ENCODE measurements at regions not wholly inside any gene's neighbourhood (a gene's known extent, or its start where the extent isn't known, plus 50 kb on each side); places are given as distances from the start of the nearest gene placed in this dataset.

- DNase-seq, result no peak
Measured at GRCh38 chr10:62744136-62744535, 60.4 kb upstream of the ADO start.

More at GRCh38 chr10:62744136-62744535, 60.4 kb upstream of the ADO start:
- no peak overlapping the region for H3K23ac ChIP-seq (ENCODE audit: insufficient read length, low read depth, low read length)
- no peak overlapping the region for H3K27ac ChIP-seq (ENCODE audit: insufficient read length, low read depth, low read length)
- H4K5ac ChIP-seq (ENCODE audit: insufficient read length, low read depth, low read length), result no peak overlapping the region
- H3K79me2 ChIP-seq (ENCODE audit: insufficient read depth, low read length), result no peaks in the 10 kb centered on the region
- H3K9ac ChIP-seq (ENCODE audit: extremely low read depth, insufficient read length, low read length), result no peak overlapping the region
- H3K79me1 ChIP-seq (ENCODE audit: insufficient read depth, low read depth, low read length, poor library complexity, severe bottlenecking), result no peaks in the 10 kb centered on the region
- no peaks in the 10 kb centered on the region for H4K20me1 ChIP-seq (ENCODE audit: control insufficient read depth, insufficient read depth, insufficient read length)
- no peak overlapping the region for H2BK15ac ChIP-seq (ENCODE audit: low read depth, low read length)
- H3K36me3 Mint-ChIP-seq (ENCODE audit: insufficient read depth in 1 of 3, low read depth in 3 of 3), result no peaks in the 10 kb centered on the region
- no peaks in the 10 kb centered on the region for H3K23me2 ChIP-seq (ENCODE audit: insufficient read length, low read depth, low read length, poor library complexity, severe bottlenecking)
- H2BK20ac ChIP-seq (ENCODE audit: low read depth, low read length, poor library complexity, severe bottlenecking), result no peak overlapping the region
- no peak overlapping the region for H2BK120ac ChIP-seq (ENCODE audit: low read depth, low read length, poor library complexity, severe bottlenecking)
- no peak overlapping the region for H2BK12ac ChIP-seq (ENCODE audit: insufficient read length, low read depth, low read length)
- no peak overlapping the region for H2AK5ac ChIP-seq (ENCODE audit: insufficient read length, low read length)
- H3K27me3 Mint-ChIP-seq (ENCODE audit: low read depth), result no peaks in the 10 kb centered on the region
- H3K18ac ChIP-seq (ENCODE audit: insufficient read length, low read depth, low read length), result no peak overlapping the region
- no peak overlapping the region for H3K4me3 Mint-ChIP-seq
- H2AFZ ChIP-seq (ENCODE audit: low read length), result no peak overlapping the region
- H3K14ac ChIP-seq (ENCODE audit: insufficient read depth, low read length), result no peak overlapping the region
- H4K91ac ChIP-seq (ENCODE audit: insufficient read length, low read depth, low read length), result no peak overlapping the region
- no peaks in the 10 kb centered on the region for H3K4me1 ChIP-seq (ENCODE audit: insufficient read depth, low read length)
- no peak for TF ChIP-seq CTCF (conservative IDR thresholded peaks at IDR 0.05)
- no peaks in the 10 kb centered on the region; a peak in 1 of 4 replicates for H3K4me1 Mint-ChIP-seq
- WGBS (ENCODE audit: extremely low coverage, insufficient read length, low lambda C conversion rate), result no CpG with 5 or more reads among the region's 3 CpGs
- no peak overlapping the region for H3K4ac ChIP-seq (ENCODE audit: low read depth, low read length)
- H3K27me3 ChIP-seq (ENCODE audit: insufficient read depth, low read length), result no peaks in the 10 kb centered on the region
- H4K8ac ChIP-seq (replicated peaks; ENCODE audit: insufficient read length, low read depth, low read length), result no peak overlapping the region
- no peak overlapping the region for H3K27ac Mint-ChIP-seq
- H3T11ph ChIP-seq (ENCODE audit: low read length), result no peak overlapping the region
- H3K56ac ChIP-seq (ENCODE audit: insufficient read length, low read depth, low read length), result no peak overlapping the region
- no peaks in the 10 kb centered on the region for H3K9me3 Mint-ChIP-seq
- no peaks in the 10 kb centered on the region for H3K9me3 ChIP-seq (ENCODE audit: control insufficient read depth, low read depth, low read length)
- no peak overlapping the region for H3K4me2 ChIP-seq (ENCODE audit: insufficient read depth, insufficient read length, low read length)
- no peak overlapping the region for H2BK5ac ChIP-seq (ENCODE audit: insufficient read length, low read length)

Data from H9 (cell line).